IMR-90 (cell line): ENCODE measurements at regions not wholly inside any gene's neighbourhood (a gene's known extent, or its start where the extent isn't known, plus 50 kb on each side); places are given as distances from the start of the nearest gene placed in this dataset.

ENCODE experiments used
- ATAC-seq: fragments of 200-7000 bp; cut with Tn5 transposase; 2 replicates; pipeline ENCODE4 v1.9.1; 2020; ENCODE audit warnings: low read depth, mild to moderate bottlenecking, moderate library complexity
- BruUV-seq: library from RNA; stranded (reverse); fragments of 400-500 nt; replicated peaks from 2 replicates; lab custom pipeline; 2021; lab: Mats Ljungman, UMichigan
- CTCF ChIA-PET: fragments of 300-600 bp; formaldehyde crosslinking; extraction: SDS; loops from one replicate; lab custom pipeline; 2021; ENCODE audit warnings: antibody characterized with exemption; lab: Yijun Ruan, JAX
- POLR2A ChIA-PET: fragments of 300-600 bp; sonication (Branson Sonifier 250); formaldehyde crosslinking; loops from one replicate; lab custom pipeline; 2022; ENCODE audit warnings: antibody characterized with exemption; ENCODE audit not compliant: unreplicated experiment; lab: Charles Lee
- DNase-seq: peaks from one replicate; pipeline ENCODE4 v3.0.0; 2013
- H2AFZ ChIP-seq: replicated peaks from 2 replicates; pipeline ENCODE3; 2013; ENCODE audit warnings: low read length, mild to moderate bottlenecking; ENCODE audit not compliant: poor library complexity
- H2AK5ac ChIP-seq: 2 replicates; pipeline ENCODE4 v1.6.1; 2013; ENCODE audit warnings: low read depth, low read length, inconsistent platforms
- H2AK9ac ChIP-seq: replicated peaks from 2 replicates; pipeline ENCODE3; 2013; ENCODE audit warnings: mild to moderate bottlenecking, low read depth, low read length, moderate library complexity; ENCODE audit not compliant: poor library complexity
- H2BK120ac ChIP-seq: 2 replicates; pipeline ENCODE4 v1.6.1; 2013; ENCODE audit warnings: low read depth, low read length, inconsistent platforms
- H2BK15ac ChIP-seq: 3 replicates; pipeline ENCODE4 v1.6.1; 2013; ENCODE audit warnings: low read depth, low read length, inconsistent platforms
- H2BK20ac ChIP-seq: 2 replicates; pipeline ENCODE4 v1.6.1; 2013; ENCODE audit warnings: low read depth, mild to moderate bottlenecking, inconsistent platforms, low read length, moderate library complexity
- H2BK5ac ChIP-seq: 2 replicates; pipeline ENCODE4 v1.6.1; 2013; ENCODE audit warnings: mild to moderate bottlenecking, low read depth, low read length, inconsistent platforms; ENCODE audit not compliant: poor library complexity, severe bottlenecking
- H3K14ac ChIP-seq: replicated peaks from 2 replicates; pipeline ENCODE4 v1.6.1; 2013; ENCODE audit warnings: low read depth, low read length, inconsistent platforms
- H3K18ac ChIP-seq: 2 replicates; pipeline ENCODE4 v1.6.1; 2013; ENCODE audit warnings: low read depth, low read length, control low read depth
- H3K23ac ChIP-seq: 2 replicates; pipeline ENCODE4 v1.6.1; 2013; ENCODE audit warnings: low read depth, low read length, inconsistent platforms
- H3K27ac ChIP-seq: 2 replicates; pipeline ENCODE4 v1.5.1; 2013; ENCODE audit warnings: mild to moderate bottlenecking, control low read depth, low read length; ENCODE audit not compliant: insufficient read depth
- H3K27me3 ChIP-seq: 2 replicates; pipeline ENCODE4 v1.6.1; 2013; ENCODE audit warnings: low read length; ENCODE audit not compliant: control insufficient read depth, insufficient read depth
- H3K36me3 ChIP-seq: 2 replicates; pipeline ENCODE4 v1.6.1; 2013; ENCODE audit warnings: low read length, mixed read lengths; ENCODE audit not compliant: control insufficient read depth, insufficient read depth
- H3K4ac ChIP-seq: 2 replicates; pipeline ENCODE4 v1.6.1; 2013; ENCODE audit warnings: low read depth, low read length, inconsistent platforms
- H3K4me1 ChIP-seq: 2 replicates; pipeline ENCODE4 v1.6.1; 2013; ENCODE audit warnings: low read length, mixed read lengths; ENCODE audit not compliant: control insufficient read depth, insufficient read depth
- H3K4me2 ChIP-seq: 2 replicates; pipeline ENCODE4 v1.6.1; 2013; ENCODE audit warnings: low read depth, mild to moderate bottlenecking, control low read depth, low read length, moderate library complexity
- H3K4me3 ChIP-seq: 2 replicates; pipeline ENCODE4 v1.5.1; 2013; ENCODE audit warnings: low read depth, mild to moderate bottlenecking, control low read depth, low read length, moderate library complexity; ENCODE audit not compliant: insufficient read depth
- H3K56ac ChIP-seq: 2 replicates; pipeline ENCODE4 v1.6.1; 2013; ENCODE audit warnings: low read length, inconsistent platforms; ENCODE audit not compliant: insufficient read depth; ENCODE audit errors: extremely low read depth
- H3K79me1 ChIP-seq, 2 experiments: 2 replicates each; pipeline ENCODE4 v1.6.1; 2013; ENCODE audit warnings: low read length in 2 of 2, inconsistent platforms in 1 of 2, low read depth in 1 of 2
- H3K9ac ChIP-seq: 2 replicates; pipeline ENCODE4 v1.6.1; 2013; ENCODE audit warnings: low read depth, low read length, control low read depth
- H3K9me1 ChIP-seq: 2 replicates; pipeline ENCODE4 v1.6.1; 2013; ENCODE audit warnings: low read length, inconsistent platforms; ENCODE audit not compliant: insufficient read depth
- H3K9me3 ChIP-seq: 2 replicates; pipeline ENCODE4 v1.6.1; 2013; ENCODE audit warnings: low read length; ENCODE audit not compliant: control insufficient read depth, insufficient read depth
- H4K20me1 ChIP-seq: 2 replicates; pipeline ENCODE4 v1.6.1; 2013; ENCODE audit warnings: low read length, inconsistent platforms; ENCODE audit not compliant: insufficient read depth
- H4K5ac ChIP-seq: 2 replicates; pipeline ENCODE4 v1.6.1; 2013; ENCODE audit warnings: mild to moderate bottlenecking, low read depth, low read length, control low read depth
- H4K8ac ChIP-seq, 2 experiments: 2 replicates each; pipeline ENCODE4 v1.6.1; 2013; ENCODE audit warnings: low read depth in 2 of 2, low read length in 2 of 2, control low read depth in 1 of 2, inconsistent platforms in 1 of 2
- H4K91ac ChIP-seq: 2 replicates; pipeline ENCODE4 v1.6.1; 2013; ENCODE audit warnings: low read depth, low read length, inconsistent platforms; ENCODE audit not compliant: insufficient read depth
- BHLHE40 ChIP-seq: fragments of 150-350 bp; IDR thresholded peaks from 2 replicates; pipeline ENCODE4 v1.6.1; 2016; ENCODE audit warnings: mild to moderate bottlenecking, low read depth, low read length
- CEBPB ChIP-seq: IDR thresholded peaks from 2 replicates; pipeline ENCODE4 v1.6.1; 2012; ENCODE audit warnings: low read depth, low read length, improper control_type of control experiment
- CHD1 ChIP-seq: IDR thresholded peaks from 2 replicates; pipeline ENCODE4 v1.6.1; 2012; ENCODE audit warnings: low read depth, low read length, improper control_type of control experiment
- CTCF ChIP-seq: conservative IDR thresholded peaks from 2 replicates; pipeline ENCODE4 v1.5.1; 2012; ENCODE audit warnings: mild to moderate bottlenecking, low read depth, low read length, improper control_type of control experiment
- ELK1 ChIP-seq: fragments of 150-350 bp; IDR thresholded peaks from 2 replicates; pipeline ENCODE4 v1.6.1; 2016; ENCODE audit warnings: low read depth, mild to moderate bottlenecking, low read length, moderate library complexity, borderline replicate concordance
- MAFK ChIP-seq: IDR thresholded peaks from 2 replicates; pipeline ENCODE4 v1.6.1; 2012; ENCODE audit warnings: low read depth, low read length, improper control_type of control experiment
- MAZ ChIP-seq: IDR thresholded peaks from 2 replicates; pipeline ENCODE4 v1.6.1; 2012; ENCODE audit warnings: low read depth, mild to moderate bottlenecking, low read length, improper control_type of control experiment, moderate library complexity, borderline replicate concordance
- MXI1 ChIP-seq: IDR thresholded peaks from 2 replicates; pipeline ENCODE4 v1.6.1; 2012; ENCODE audit warnings: low read depth, mild to moderate bottlenecking, low read length, moderate library complexity, borderline replicate concordance
- NFE2L2 ChIP-seq: fragments of 150-350 bp; IDR thresholded peaks from 2 replicates; pipeline ENCODE4 v1.6.1; 2016; ENCODE audit warnings: low read depth, mild to moderate bottlenecking, low read length
- POLR2A ChIP-seq: IDR thresholded peaks from 2 replicates; pipeline ENCODE4 v1.6.1; 2012; ENCODE audit warnings: mild to moderate bottlenecking, low read depth, low read length
- RCOR1 ChIP-seq: IDR thresholded peaks from 2 replicates; pipeline ENCODE4 v1.6.1; 2012; ENCODE audit warnings: mild to moderate bottlenecking, low read length, improper control_type of control experiment; ENCODE audit not compliant: insufficient replicate concordance
- RFX5 ChIP-seq: IDR thresholded peaks from 2 replicates; pipeline ENCODE4 v1.8.0; 2012; ENCODE audit warnings: low read depth, mild to moderate bottlenecking, low read length, moderate library complexity
- SMC3 ChIP-seq: fragments of 150-350 bp; IDR thresholded peaks from 2 replicates; pipeline ENCODE4 v1.6.1; 2016; ENCODE audit warnings: low read depth, mild to moderate bottlenecking, antibody characterized with exemption, low read length, moderate library complexity
- USF2 ChIP-seq: fragments of 150-350 bp; IDR thresholded peaks from 2 replicates; pipeline ENCODE4 v1.6.1; 2017; ENCODE audit warnings: mild to moderate bottlenecking, antibody characterized with exemption, low read length, low read depth
- WGBS, 2 experiments: methylation state at CpG; one replicate each; pipeline versions ENCODE4 v1.1.5 to v1.1.7; 2013; ENCODE audit warnings: missing lambda C conversion rate in 2 of 2; ENCODE audit not compliant: insufficient read length in 1 of 2; ENCODE audit errors: extremely low coverage in 2 of 2; 5-methylcytosine and 5-hydroxymethylcytosine counted together
- dilution Hi-C: fragments of 300-500 bp; cut with HindIII; formaldehyde crosslinking; loops from one replicate; pipeline ENCODE4 v1.14.3; 2018; ENCODE audit warnings: low sequenced_read_pairs; ENCODE audit not compliant: unreplicated experiment
- in situ Hi-C: fragments of 300-500 bp; cut with MboI; formaldehyde crosslinking; loops from 3 replicates; pipeline ENCODE4 v1.14.3; 2019; ENCODE audit warnings: low sequenced_read_pairs, inconsistent platforms, mixed read lengths
- intact Hi-C: fragments of 100-400 bp; cut with micrococcal nuclease; formaldehyde crosslinking; loops from 2 replicates; pipeline ENCODE4 v1.10.0; 2022

- dilution Hi-C loops, result no loop called here
Observed at GRCh38 chr16:79651363-79651762, 50.8 kb upstream of the MAF start.

More at GRCh38 chr16:79651363-79651762, 50.8 kb upstream of the MAF start:
- no peak overlapping the region for H2AK9ac ChIP-seq
- H3K79me1 ChIP-seq, result no peaks in the 10 kb centered on the region
- H4K5ac ChIP-seq, result no peak overlapping the region
- ChIA-PET POLR2A (no interaction called here), CTCF (interaction anchor here (0.6 to 1.1 kb wide), 2 partner anchors 50 to 244 kb away, joined by 3 to 4 read pairs; no protein-coding TSS in a partner anchor)
- H4K91ac ChIP-seq, result no peak overlapping the region
- TF ChIP-seq CTCF, result no peak
- no peak for TF ChIP-seq RCOR1
- TF ChIP-seq POLR2A, result no peak
- no peak for TF ChIP-seq RFX5
- TF ChIP-seq CEBPB, result no peak
- no peak for TF ChIP-seq NFE2L2
- no peak for TF ChIP-seq SMC3
- TF ChIP-seq ELK1, result no peak
- TF ChIP-seq MAFK, result no peak
- TF ChIP-seq MAZ, result no peak
- TF ChIP-seq BHLHE40, result no peak
- TF ChIP-seq MXI1, result no peak
- no peak for TF ChIP-seq CHD1
- no peak for TF ChIP-seq USF2
- no peak overlapping the region for H3K56ac ChIP-seq
- H3K36me3 ChIP-seq, result no peaks in the 10 kb centered on the region
- DNase-seq (peak; percentile 1), ATAC-seq (no peak)
- no peak overlapping the region for H2BK5ac ChIP-seq
- BruUV-seq, result no TSS peak
- H3K4me1 ChIP-seq, result no peaks in the 10 kb centered on the region
- 60% methylated on average over 1 of the region's 7 CpGs; no CpG with 5 or more reads in 1 of the 2 experiments for WGBS, 2 experiments
- in situ Hi-C loops, result no loop called here
- no peak overlapping the region for H4K8ac ChIP-seq
- no peak overlapping the region for H2BK20ac ChIP-seq
- H3K4me3 ChIP-seq, result no peak overlapping the region
- no peak overlapping the region for H2AK5ac ChIP-seq
- H3K18ac ChIP-seq, result no peak overlapping the region
- H3K9ac ChIP-seq, result no peak overlapping the region
- no peaks in the 10 kb centered on the region for H3K9me1 ChIP-seq
- H3K4ac ChIP-seq, result no peak overlapping the region
- no peaks in the 10 kb centered on the region for H3K27me3 ChIP-seq
- no peak overlapping the region for H3K27ac ChIP-seq
- H2AFZ ChIP-seq, result no peak overlapping the region
- no peaks in the 10 kb centered on the region for H4K20me1 ChIP-seq
- intact Hi-C loops, result no loop called here
- H2BK120ac ChIP-seq, result no peak overlapping the region
- H3K4me2 ChIP-seq, result no peak overlapping the region
- no peak overlapping the region for H3K14ac ChIP-seq
- no peak overlapping the region for H3K23ac ChIP-seq
- H2BK15ac ChIP-seq, result no peak overlapping the region
- peaks cover 18% of the 10 kb centered on the region for H3K9me3 ChIP-seq
